ENCODE measurements at regions not wholly inside any gene's neighbourhood (a gene's known extent, or its start where the extent isn't known, plus 50 kb on each side); places are given as distances from the start of the nearest gene placed in this dataset.

- TF ChIP-seq CTCF (IDR thresholded peaks at IDR 0.05) = no peak
- TF ChIP-seq POLR2A (IDR thresholded peaks at IDR 0.05) = no peak
- no peak for TF ChIP-seq EP300 (IDR thresholded peaks at IDR 0.05)
Measured at GRCh38 chr2:36068086-36068485, 287.5 kb upstream of the CRIM1 start.

Measured in tibial nerve (tissue), 4 donors.